HepG2 (cell line): ENCODE measurements at regions not wholly inside any gene's neighbourhood (a gene's known extent, or its start where the extent isn't known, plus 50 kb on each side); places are given as distances from the start of the nearest gene placed in this dataset.

ENCODE experiments used
- ATAC-seq: fragments of 200-7000 bp; cut with Tn5 transposase; 3 replicates; pipeline ENCODE4 v1.9.1; 2020; ENCODE audit warnings: mild to moderate bottlenecking, moderate library complexity
- BruUV-seq: library from RNA; stranded (reverse); fragments of 400-500 nt; replicated peaks from 2 replicates; lab custom pipeline; 2021; lab: Mats Ljungman, UMichigan
- CTCF ChIA-PET: fragments of 300-600 bp; formaldehyde crosslinking; extraction: SDS; loops from one replicate; lab custom pipeline; 2021; ENCODE audit warnings: low total read pairs, inconsistent platforms, low intra/inter-chr PET ratio; lab: Yijun Ruan, JAX
- POLR2A ChIA-PET: fragments of 350-600 bp; sonication (Branson Sonifier 250); formaldehyde crosslinking; loops from one replicate; lab custom pipeline; 2020; ENCODE audit warnings: antibody characterized with exemption, inconsistent platforms; lab: Yijun Ruan, JAX
- DNase-seq: peaks from one replicate; pipeline ENCODE4 v3.0.0-alpha.2; 2015; ENCODE audit warnings: low spot score
- FAIRE-seq: peaks from 3 replicates; lab custom pipeline; 2011; peaks lifted over from hg19 to GRCh38; lab: Jason Lieb, UNC
- H2AFZ ChIP-seq: one replicate; pipeline ENCODE4 v1.6.1; 2011; ENCODE audit warnings: low read length, inconsistent platforms
- H3K27ac ChIP-seq: fragments of 300-600 bp; 3 replicates; pipeline ENCODE4 v1.8.0; 2011; ENCODE audit warnings: mixed run types, mild to moderate bottlenecking, mixed read lengths, low read length, inconsistent platforms; ENCODE audit not compliant: insufficient read depth; ENCODE audit errors: extremely low read length
- H3K27me3 ChIP-seq, 2 experiments: fragments of 200-600 bp in 1 of 2; 2 replicates in 1 of 2; 3 replicates in 1 of 2; pipeline versions ENCODE4 v1.6.0 to v1.8.0; 2011; ENCODE audit warnings: low read length in 2 of 2, mild to moderate bottlenecking in 2 of 2, moderate library complexity in 2 of 2, inconsistent platforms in 1 of 2; ENCODE audit not compliant: insufficient read depth in 2 of 2, control insufficient read depth in 1 of 2
- H3K36me3 ChIP-seq, 2 experiments: fragments of 200-600 bp in 1 of 2; replicated peaks in 1 of 2; 2 replicates in 1 of 2; 3 replicates in 1 of 2; pipeline versions ENCODE4 v1.5.1 to v1.8.0; 2011; ENCODE audit warnings: low read length in 2 of 2, inconsistent platforms in 1 of 2; ENCODE audit not compliant: insufficient read depth in 2 of 2, control insufficient read depth in 1 of 2
- H3K4me1 ChIP-seq: 2 replicates; pipeline ENCODE4 v1.5.1; 2012; ENCODE audit warnings: low read length, inconsistent platforms; ENCODE audit not compliant: insufficient read depth
- H3K4me2 ChIP-seq: 2 replicates; pipeline ENCODE4 v1.6.0; 2011; ENCODE audit warnings: low read depth, low read length, inconsistent platforms
- H3K4me3 ChIP-seq, 3 experiments: fragments of 200-600 bp in 1 of 3; sonication (generic), shearing (Covaris generic) in 1 of 3; replicated peaks in 1 of 3; 2 replicates each; pipeline ENCODE4 v1.5.1; 2011 to 2016; ENCODE audit warnings: low read length in 3 of 3, inconsistent platforms in 2 of 3, low read depth in 2 of 3, mild to moderate bottlenecking in 2 of 3, control low read depth in 1 of 3, mixed read lengths in 1 of 3; ENCODE audit not compliant: insufficient read depth in 1 of 3
- H3K79me2 ChIP-seq: one replicate; pipeline ENCODE4 v1.6.1; 2011; ENCODE audit warnings: low read length, inconsistent platforms; ENCODE audit not compliant: insufficient read depth
- H3K9ac ChIP-seq: 2 replicates; pipeline ENCODE4 v1.6.0; 2011; ENCODE audit warnings: mild to moderate bottlenecking, low read depth, low read length, inconsistent platforms; ENCODE audit not compliant: insufficient read depth
- H3K9me3 ChIP-seq: 2 replicates; pipeline ENCODE4 v1.5.1; 2012; ENCODE audit warnings: mild to moderate bottlenecking, low read length
- H4K20me1 ChIP-seq: 2 replicates; pipeline ENCODE4 v1.6.0; 2011; ENCODE audit warnings: inconsistent platforms, mild to moderate bottlenecking, low read length, moderate library complexity; ENCODE audit not compliant: insufficient read depth
- ATM ChIP-seq: fragments of 450-650 bp; IDR thresholded peaks from 2 replicates; pipeline ENCODE4 v1.7.1; 2017; ENCODE audit warnings: mild to moderate bottlenecking, borderline replicate concordance
- FOXK1 ChIP-seq: sonication (generic); formaldehyde crosslinking; IDR thresholded peaks from 2 replicates; pipeline ENCODE4 v1.4.0; 2020; ENCODE audit warnings: low read depth, missing genetic modification reagents, borderline replicate concordance
- ISL2 ChIP-seq: sonication (generic); formaldehyde crosslinking; IDR thresholded peaks from 2 replicates; pipeline ENCODE4 v1.5.0; 2020; ENCODE audit warnings: missing genetic modification reagents
- MXD3 ChIP-seq: IDR thresholded peaks from 2 replicates; pipeline ENCODE4 v1.6.1; 2016; ENCODE audit warnings: mild to moderate bottlenecking, missing biosample characterization, missing genetic modification reagents
- NR2F1 ChIP-seq, 2 experiments: fragments of 450-650 bp in 1 of 2; formaldehyde crosslinking in 1 of 2; IDR thresholded peaks; 2 replicates each; pipeline versions ENCODE4 v1.5.0 to v1.6.1; 2016 to 2020; ENCODE audit warnings: mild to moderate bottlenecking in 1 of 2, missing compliant biosample characterization in 1 of 2, missing genetic modification reagents in 1 of 2, moderate library complexity in 1 of 2
- RAD51 ChIP-seq: fragments of 450-650 bp; IDR thresholded peaks from 2 replicates; pipeline ENCODE4 v1.6.1; 2016; ENCODE audit warnings: borderline replicate concordance
- RFX5 ChIP-seq: IDR thresholded peaks from 2 replicates; pipeline ENCODE4 v1.6.1; 2011; ENCODE audit warnings: low read depth, low read length, improper control_type of control experiment
- STAG1 ChIP-seq: sonication (generic); formaldehyde crosslinking; IDR thresholded peaks from 2 replicates; pipeline ENCODE4 v1.4.0; 2020; ENCODE audit warnings: missing genetic modification reagents
- THAP7 ChIP-seq: sonication (generic); formaldehyde crosslinking; IDR thresholded peaks from 2 replicates; pipeline ENCODE4 v1.8.1; 2023; ENCODE audit warnings: mild to moderate bottlenecking, missing genetic modification reagents
- ZBTB49 ChIP-seq: sonication (generic); formaldehyde crosslinking; IDR thresholded peaks from 2 replicates; pipeline ENCODE4 v1.4.0; 2020; ENCODE audit warnings: missing genetic modification reagents, borderline replicate concordance
- ZFYVE20 ChIP-seq: sonication (generic); formaldehyde crosslinking; IDR thresholded peaks from 2 replicates; pipeline ENCODE4 v1.8.0; 2023; ENCODE audit warnings: low read depth, mild to moderate bottlenecking, moderate library complexity, missing genetic modification reagents, borderline replicate concordance
- ZNF557 ChIP-seq: sonication (generic); formaldehyde crosslinking; IDR thresholded peaks from 2 replicates; pipeline ENCODE4 v1.4.0; 2020; ENCODE audit warnings: missing genetic modification reagents
- ZNF564 ChIP-seq: sonication (generic); formaldehyde crosslinking; IDR thresholded peaks from 2 replicates; pipeline ENCODE4 v1.8.1; 2023; ENCODE audit warnings: mild to moderate bottlenecking, missing genetic modification reagents
- ZNF782 ChIP-seq: sonication (generic); formaldehyde crosslinking; IDR thresholded peaks from 2 replicates; pipeline ENCODE4 v1.4.0; 2020; ENCODE audit warnings: missing genetic modification reagents, mild to moderate bottlenecking, borderline replicate concordance
- ZXDC ChIP-seq: sonication (generic); formaldehyde crosslinking; IDR thresholded peaks from 2 replicates; pipeline ENCODE4 v1.5.0; 2020; ENCODE audit warnings: mild to moderate bottlenecking, missing genetic modification reagents
- WGBS: methylation state at CpG from one replicate; pipeline ENCODE4 v1.1.6; 2017; ENCODE audit warnings: low lambda C conversion rate; 5-methylcytosine and 5-hydroxymethylcytosine counted together
- in situ Hi-C: cut with HindIII; loops from 2 replicates; pipeline ENCODE4 v1.10.0; 2017; ENCODE audit warnings: low pct_unique_long_range_greater_than_20kb; ENCODE audit not compliant: extremely low pct_ligation_motif_present
- intact Hi-C: fragments of 100-400 bp; cut with micrococcal nuclease; formaldehyde crosslinking; loops from one replicate; pipeline ENCODE4 v1.10.0; 2022; ENCODE audit not compliant: unreplicated experiment
- TF ChIP-seq, protein P1 (sequence below): sonication (generic); formaldehyde crosslinking; IDR thresholded peaks from 2 replicates; pipeline ENCODE4 v1.5.0; 2020; ENCODE audit warnings: missing genetic modification reagents, mild to moderate bottlenecking, borderline replicate concordance

GRCh38 chr7:13447637-13448036 lies 541.8 kb downstream of the ETV1 start:
- ChIA-PET CTCF (no interaction called here), POLR2A (no interaction called here)
- FAIRE-seq, result no peak

More at GRCh38 chr7:13447637-13448036, 541.8 kb downstream of the ETV1 start:
- in situ Hi-C loops, result no loop called here
- H3K27me3 ChIP-seq, result no peaks in the 10 kb centered on the region
- H3K9me3 ChIP-seq, result peaks cover 67% of the 10 kb centered on the region
- H4K20me1 ChIP-seq, result no peaks in the 10 kb centered on the region
- no peak overlapping the region for H3K9ac ChIP-seq
- intact Hi-C loops, result no loop called here
- H3K4me1 ChIP-seq, result no peaks in the 10 kb centered on the region
- H3K79me2 ChIP-seq, result no peaks in the 10 kb centered on the region
- no peak for DNase-seq
- TF ChIP-seq ZNF564 (CRISPR knock-in tag) (no peak), MXD3 (no peak), ISL2 (CRISPR knock-in tag) (no peak), NR2F1 (CRISPR knock-in tag; IDR thresholded peaks at IDR 0.05) (no peak), THAP7 (no peak), STAG1 (CRISPR knock-in tag) (no peak), ZNF782 (CRISPR knock-in tag) (no peak), RFX5 (no peak), FOXK1 (CRISPR knock-in tag) (no peak), ZFYVE20 (CRISPR knock-in tag) (no peak), RAD51 (no peak), ZNF557 (CRISPR knock-in tag) (no peak), ATM (no peak), ZBTB49 (CRISPR knock-in tag) (no peak), ZXDC (CRISPR knock-in tag) (no peak)
- TF ChIP-seq, protein P1, sequence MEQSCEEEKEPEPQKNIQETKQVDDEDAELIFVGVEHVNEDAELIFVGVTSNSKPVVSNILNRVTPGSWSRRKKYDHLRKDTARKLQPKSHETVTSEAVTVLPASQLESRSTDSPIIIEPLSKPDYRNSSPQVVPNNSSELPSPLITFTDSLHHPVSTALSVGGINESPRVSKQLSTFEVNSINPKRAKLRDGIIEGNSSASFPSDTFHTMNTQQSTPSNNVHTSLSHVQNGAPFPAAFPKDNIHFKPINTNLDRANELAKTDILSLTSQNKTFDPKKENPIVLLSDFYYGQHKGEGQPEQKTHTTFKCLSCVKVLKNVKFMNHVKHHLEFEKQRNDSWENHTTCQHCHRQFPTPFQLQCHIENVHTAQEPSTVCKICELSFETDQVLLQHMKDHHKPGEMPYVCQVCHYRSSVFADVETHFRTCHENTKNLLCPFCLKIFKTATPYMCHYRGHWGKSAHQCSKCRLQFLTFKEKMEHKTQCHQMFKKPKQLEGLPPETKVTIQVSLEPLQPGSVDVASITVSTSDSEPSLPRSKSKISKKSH (CRISPR knock-in tag), result no peak
- no peak overlapping the region for H3K27ac ChIP-seq
- ATAC-seq, result no peak
- no peak overlapping the region for H3K4me3 ChIP-seq
- WGBS, result 6% methylated on average over 1 of the region's 1 CpG
- H2AFZ ChIP-seq, result no peak overlapping the region
- BruUV-seq, result no TSS peak
- H3K4me2 ChIP-seq, result no peak overlapping the region
- no peaks in the 10 kb centered on the region for H3K36me3 ChIP-seq
